ENCODE measurements at regions not wholly inside any gene's neighbourhood (a gene's known extent, or its start where the extent isn't known, plus 50 kb on each side); places are given as distances from the start of the nearest gene placed in this dataset.

DNA sequence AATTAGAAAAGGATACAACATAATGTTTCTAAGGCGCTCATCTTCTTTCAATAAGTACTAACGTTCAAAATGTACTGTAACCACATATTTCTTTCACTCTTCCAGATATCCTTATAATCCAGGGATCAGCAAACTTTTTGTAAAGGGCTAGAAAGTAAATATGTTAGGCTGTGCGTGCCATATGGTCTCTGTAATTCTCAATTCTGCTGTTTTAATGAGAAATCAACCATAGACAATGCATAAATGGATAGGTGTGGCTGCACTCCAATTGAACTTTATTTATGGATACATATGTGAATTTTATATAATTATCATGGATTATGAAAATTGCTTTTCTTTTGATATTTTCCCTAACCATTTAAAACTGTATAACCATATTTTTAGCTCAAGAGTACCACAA, 459.4 kb downstream of the EPHA4 start:
- intact Hi-C loops (cut with DNase I), result no loop called here
- TF ChIP-seq, protein P1, sequence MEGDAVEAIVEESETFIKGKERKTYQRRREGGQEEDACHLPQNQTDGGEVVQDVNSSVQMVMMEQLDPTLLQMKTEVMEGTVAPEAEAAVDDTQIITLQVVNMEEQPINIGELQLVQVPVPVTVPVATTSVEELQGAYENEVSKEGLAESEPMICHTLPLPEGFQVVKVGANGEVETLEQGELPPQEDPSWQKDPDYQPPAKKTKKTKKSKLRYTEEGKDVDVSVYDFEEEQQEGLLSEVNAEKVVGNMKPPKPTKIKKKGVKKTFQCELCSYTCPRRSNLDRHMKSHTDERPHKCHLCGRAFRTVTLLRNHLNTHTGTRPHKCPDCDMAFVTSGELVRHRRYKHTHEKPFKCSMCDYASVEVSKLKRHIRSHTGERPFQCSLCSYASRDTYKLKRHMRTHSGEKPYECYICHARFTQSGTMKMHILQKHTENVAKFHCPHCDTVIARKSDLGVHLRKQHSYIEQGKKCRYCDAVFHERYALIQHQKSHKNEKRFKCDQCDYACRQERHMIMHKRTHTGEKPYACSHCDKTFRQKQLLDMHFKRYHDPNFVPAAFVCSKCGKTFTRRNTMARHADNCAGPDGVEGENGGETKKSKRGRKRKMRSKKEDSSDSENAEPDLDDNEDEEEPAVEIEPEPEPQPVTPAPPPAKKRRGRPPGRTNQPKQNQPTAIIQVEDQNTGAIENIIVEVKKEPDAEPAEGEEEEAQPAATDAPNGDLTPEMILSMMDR (IDR thresholded peaks at IDR 0.05), result no peak

DNA sequence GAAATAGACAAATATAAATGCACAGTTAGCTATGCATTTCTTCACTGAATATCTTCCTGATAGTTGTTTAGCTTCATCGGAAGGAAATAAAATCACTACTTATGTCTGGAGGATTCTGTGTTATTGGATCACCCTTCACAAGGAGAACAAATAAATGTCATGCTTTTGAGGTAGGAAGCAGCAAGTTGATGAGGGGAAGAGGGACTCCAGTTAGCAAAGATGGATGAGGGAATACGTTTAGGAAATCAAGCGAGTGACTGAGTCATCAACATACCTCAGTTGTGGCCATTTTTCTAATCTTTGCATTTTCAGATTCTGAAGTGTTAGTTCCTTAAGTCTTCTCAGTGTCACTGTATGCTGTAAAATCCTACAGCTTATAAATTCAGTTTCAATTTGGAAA, 456.2 kb downstream of the EPHA4 start:
- intact Hi-C loops (cut with DNase I), result no loop called here

More for the DNA sequence above, 459.4 kb downstream of the EPHA4 start:
- H3K36me3 ChIP-seq, result no peaks in the 10 kb centered on the region
- no peak overlapping the region for H3K4me3 ChIP-seq
- H3K9me3 ChIP-seq, result no peaks in the 10 kb centered on the region
- no peaks in the 10 kb centered on the region for H3K27me3 ChIP-seq
- no peaks in the 10 kb centered on the region for H3K4me1 ChIP-seq
- H3K27ac ChIP-seq, result no peak overlapping the region
- DNase-seq (ENCODE audit: low spot score in 2 of 2), result no peak

DNA sequence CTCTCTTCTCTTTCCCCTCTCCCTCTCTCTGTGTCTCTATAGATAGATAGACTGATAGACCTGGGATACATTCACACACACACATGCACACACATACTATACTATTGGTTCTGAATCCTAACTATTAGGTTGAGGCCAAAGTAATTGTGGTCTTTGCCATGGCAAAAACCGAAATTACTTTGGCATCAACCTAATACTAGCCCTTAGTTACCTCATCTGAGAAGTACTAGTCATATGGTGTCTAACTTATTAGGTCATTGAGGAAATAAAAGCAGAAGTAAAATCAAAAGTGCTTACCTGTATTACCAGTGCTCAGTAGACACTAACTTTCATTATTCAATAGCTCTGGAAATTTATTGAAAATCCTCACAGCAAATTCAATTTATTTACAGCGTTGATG, 451.5 kb downstream of the EPHA4 start:
- H3K4me1 ChIP-seq, result no peaks in the 10 kb centered on the region
- TF ChIP-seq, protein P1 (IDR thresholded peaks at IDR 0.05), result no peak
- no peak overlapping the region for H3K27ac ChIP-seq
- no peak for DNase-seq (ENCODE audit: low spot score in 2 of 2)
- no peak overlapping the region for H3K4me3 ChIP-seq
- H3K36me3 ChIP-seq, result no peaks in the 10 kb centered on the region
- H3K9me3 ChIP-seq, result no peaks in the 10 kb centered on the region
- intact Hi-C loops (cut with DNase I), result no loop called here
- H3K27me3 ChIP-seq, result no peaks in the 10 kb centered on the region

More for the DNA sequence above, 456.2 kb downstream of the EPHA4 start:
- Histone ChIP-seq H3K27ac (no peak overlapping the region), H3K4me3 (no peak overlapping the region), H3K36me3 (no peaks in the 10 kb centered on the region), H3K27me3 (no peaks in the 10 kb centered on the region), H3K9me3 (no peaks in the 10 kb centered on the region), H3K4me1 (no peaks in the 10 kb centered on the region)
- TF ChIP-seq, protein P1 (IDR thresholded peaks at IDR 0.05), result no peak
- no peak for DNase-seq (ENCODE audit: low spot score in 2 of 2)

DNA sequence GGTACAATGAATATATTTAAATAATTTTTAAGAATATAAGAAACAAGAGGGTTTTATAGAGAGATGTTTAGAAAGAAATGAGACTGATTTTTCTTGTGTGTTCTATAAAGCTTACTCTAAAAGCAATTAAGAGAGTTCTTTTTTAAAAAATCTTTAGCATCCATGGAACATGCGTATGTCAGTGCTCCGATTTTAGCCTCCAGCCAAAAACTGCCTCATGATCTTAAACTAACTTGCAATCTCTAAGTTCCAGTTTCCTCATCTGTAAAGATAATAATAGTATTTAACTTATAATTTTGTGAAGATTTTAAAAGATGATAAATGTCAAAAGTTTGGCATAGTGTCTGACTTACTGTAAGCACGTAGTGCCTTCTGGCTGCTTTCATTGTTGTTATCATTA, 448.7 kb downstream of the EPHA4 start:
- Histone ChIP-seq H3K4me3 (no peak overlapping the region), H3K4me1 (no peaks in the 10 kb centered on the region), H3K27ac (no peak overlapping the region), H3K27me3 (no peaks in the 10 kb centered on the region), H3K9me3 (no peaks in the 10 kb centered on the region), H3K36me3 (no peaks in the 10 kb centered on the region)
- TF ChIP-seq, protein P1 (IDR thresholded peaks at IDR 0.05), result no peak
- intact Hi-C loops (cut with DNase I), result no loop called here
- no peak for DNase-seq (ENCODE audit: low spot score in 2 of 2)

DNA sequence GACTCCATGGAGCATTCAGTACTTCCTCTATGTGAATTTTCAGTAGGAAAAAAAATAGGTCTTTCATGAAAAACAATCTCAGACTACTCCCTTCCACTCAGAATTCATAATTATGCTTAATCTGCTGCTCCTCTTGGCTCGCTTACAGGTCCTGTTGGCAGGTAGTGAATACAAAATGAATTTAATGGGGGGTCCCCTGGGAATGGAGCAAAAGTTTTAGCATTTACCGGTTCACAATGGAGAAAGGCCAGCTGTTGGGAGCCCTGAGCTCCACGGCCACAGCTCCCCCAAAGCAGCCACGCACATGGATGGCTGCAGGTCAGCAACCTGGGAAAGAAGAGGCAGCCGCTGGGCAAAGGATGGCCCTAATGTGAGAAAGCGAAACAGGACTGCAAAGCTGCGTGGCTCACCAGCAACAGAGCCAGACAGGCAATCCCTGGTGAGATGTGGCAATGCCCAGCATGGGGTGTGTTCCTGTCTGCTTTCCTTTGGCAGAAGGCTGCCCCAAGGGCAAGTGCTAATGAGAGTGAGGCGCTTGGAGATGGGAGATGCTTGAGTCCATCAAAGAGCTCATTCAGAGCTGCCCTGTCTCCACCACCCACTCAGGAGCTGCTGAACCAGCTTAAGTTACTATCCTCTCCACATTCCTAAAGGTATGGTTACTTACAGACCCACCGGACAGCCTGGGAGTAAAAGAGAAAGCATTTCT, 447.4 kb downstream of the EPHA4 start:
- no peak overlapping the region for H3K4me3 ChIP-seq
- intact Hi-C loops (cut with DNase I), result no loop called here
- no peak for DNase-seq (ENCODE audit: low spot score in 2 of 2)
- no peaks in the 10 kb centered on the region for H3K36me3 ChIP-seq
- TF ChIP-seq, protein P1 (IDR thresholded peaks at IDR 0.05), result no peak
- no peaks in the 10 kb centered on the region for H3K9me3 ChIP-seq
- H3K27me3 ChIP-seq, result no peaks in the 10 kb centered on the region
- no peaks in the 10 kb centered on the region for H3K4me1 ChIP-seq
- no peak overlapping the region for H3K27ac ChIP-seq

DNA sequence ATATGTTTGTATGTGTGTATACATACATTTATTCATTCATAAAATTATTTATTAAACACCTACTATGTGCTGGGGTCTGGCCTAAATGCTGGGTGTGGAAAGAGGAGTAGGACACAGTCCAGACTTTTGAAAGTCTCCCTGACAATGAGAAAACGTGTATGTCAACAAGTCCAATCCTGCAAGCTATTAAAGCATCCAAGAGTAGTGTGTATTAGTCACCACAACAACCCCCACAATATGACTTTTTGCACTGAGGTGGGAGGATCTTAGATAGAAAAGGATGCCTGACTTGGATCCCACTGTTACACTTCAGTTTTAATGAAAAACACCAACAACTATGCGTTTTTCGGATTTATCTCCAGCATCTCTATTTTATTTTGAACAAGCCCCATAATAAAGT, 446.4 kb downstream of the EPHA4 start:
- no peak overlapping the region for H3K27ac ChIP-seq
- H3K36me3 ChIP-seq, result no peaks in the 10 kb centered on the region
- no peaks in the 10 kb centered on the region for H3K4me1 ChIP-seq
- no peaks in the 10 kb centered on the region for H3K27me3 ChIP-seq
- no peak overlapping the region for H3K4me3 ChIP-seq
- TF ChIP-seq, protein P1 (IDR thresholded peaks at IDR 0.05), result no peak
- intact Hi-C loops (cut with DNase I), result no loop called here
- H3K9me3 ChIP-seq, result no peaks in the 10 kb centered on the region
- DNase-seq (ENCODE audit: low spot score in 2 of 2), result no peak

Data from ascending aorta (tissue), 2 donors.